H9 (cell line): ENCODE measurements at regions not wholly inside any gene's neighbourhood (a gene's known extent, or its start where the extent isn't known, plus 50 kb on each side); places are given as distances from the start of the nearest gene placed in this dataset.

Experiments
- DNase-seq: peaks from one replicate; pipeline ENCODE4 v3.0.0-alpha.2; 2017
- H2AFZ ChIP-seq: one replicate; pipeline ENCODE4 v1.6.1; 2013; ENCODE audit warnings: mild to moderate bottlenecking, low read length, control low read depth, moderate library complexity
- H2AK5ac ChIP-seq: 2 replicates; pipeline ENCODE4 v1.6.1; 2013; ENCODE audit warnings: low read length, control low read depth, mixed read lengths; ENCODE audit not compliant: insufficient read length
- H2BK120ac ChIP-seq: one replicate; pipeline ENCODE4 v1.6.1; 2013; ENCODE audit warnings: low read depth, mild to moderate bottlenecking, low read length, control low read depth, inconsistent platforms; ENCODE audit not compliant: poor library complexity, severe bottlenecking
- H2BK12ac ChIP-seq: 2 replicates; pipeline ENCODE4 v1.6.1; 2013; ENCODE audit warnings: low read length, control low read depth, mixed read lengths, low read depth; ENCODE audit not compliant: insufficient read length
- H2BK15ac ChIP-seq: 2 replicates; pipeline ENCODE4 v1.6.1; 2013; ENCODE audit warnings: low read depth, low read length, control low read depth
- H2BK20ac ChIP-seq: one replicate; pipeline ENCODE4 v1.6.1; 2013; ENCODE audit warnings: low read depth, mild to moderate bottlenecking, low read length, control low read depth, inconsistent platforms; ENCODE audit not compliant: poor library complexity, severe bottlenecking
- H2BK5ac ChIP-seq: 2 replicates; pipeline ENCODE4 v1.6.1; 2013; ENCODE audit warnings: low read length, control low read depth, mixed read lengths; ENCODE audit not compliant: insufficient read length
- H3K14ac ChIP-seq: 2 replicates; pipeline ENCODE4 v1.6.1; 2013; ENCODE audit warnings: low read length, control low read depth; ENCODE audit not compliant: insufficient read depth
- H3K18ac ChIP-seq: 2 replicates; pipeline ENCODE4 v1.6.1; 2013; ENCODE audit warnings: low read depth, mild to moderate bottlenecking, mixed read lengths, low read length, control low read depth; ENCODE audit not compliant: insufficient read length
- H3K23ac ChIP-seq: 2 replicates; pipeline ENCODE4 v1.6.1; 2013; ENCODE audit warnings: low read length, control low read depth, mixed read lengths, low read depth; ENCODE audit not compliant: insufficient read length
- H3K23me2 ChIP-seq: 2 replicates; pipeline ENCODE4 v1.6.1; 2013; ENCODE audit warnings: low read depth, mild to moderate bottlenecking, mixed read lengths, low read length, control low read depth; ENCODE audit not compliant: insufficient read length, poor library complexity, severe bottlenecking
- H3K27ac ChIP-seq: 2 replicates; pipeline ENCODE4 v1.5.1; 2013; ENCODE audit warnings: low read length, control low read depth, mixed read lengths, low read depth; ENCODE audit not compliant: insufficient read length
- H3K27me3 ChIP-seq: 2 replicates; pipeline ENCODE4 v1.6.1; 2013; ENCODE audit warnings: low read length, control low read depth, inconsistent platforms; ENCODE audit not compliant: insufficient read depth
- H3K4ac ChIP-seq: 2 replicates; pipeline ENCODE4 v1.6.1; 2013; ENCODE audit warnings: low read depth, mild to moderate bottlenecking, control low read depth, inconsistent platforms, low read length, moderate library complexity
- H3K4me1 ChIP-seq: 2 replicates; pipeline ENCODE4 v1.6.1; 2013; ENCODE audit warnings: low read length, control low read depth, inconsistent platforms; ENCODE audit not compliant: insufficient read depth
- H3K4me2 ChIP-seq: 2 replicates; pipeline ENCODE4 v1.6.1; 2013; ENCODE audit warnings: low read length, control low read depth, mixed read lengths; ENCODE audit not compliant: insufficient read length, insufficient read depth
- H3K56ac ChIP-seq: 2 replicates; pipeline ENCODE4 v1.6.1; 2013; ENCODE audit warnings: low read depth, mild to moderate bottlenecking, mixed read lengths, low read length, control low read depth; ENCODE audit not compliant: insufficient read length
- H3K79me1 ChIP-seq: 2 replicates; pipeline ENCODE4 v1.6.1; 2013; ENCODE audit warnings: low read depth, mild to moderate bottlenecking, moderate library complexity, low read length, control low read depth, inconsistent platforms; ENCODE audit not compliant: insufficient read depth, poor library complexity, severe bottlenecking
- H3K79me2 ChIP-seq: 2 replicates; pipeline ENCODE4 v1.6.1; 2013; ENCODE audit warnings: low read length, control low read depth, inconsistent platforms; ENCODE audit not compliant: insufficient read depth
- H3K9ac ChIP-seq: 2 replicates; pipeline ENCODE4 v1.6.1; 2013; ENCODE audit warnings: low read length, control low read depth, mixed read lengths; ENCODE audit not compliant: insufficient read length; ENCODE audit errors: extremely low read depth
- H3K9me3 ChIP-seq: one replicate; pipeline ENCODE4 v1.6.1; 2013; ENCODE audit warnings: low read depth, low read length, inconsistent platforms; ENCODE audit not compliant: control insufficient read depth
- H3T11ph ChIP-seq: one replicate; pipeline ENCODE4 v1.6.1; 2013; ENCODE audit warnings: mild to moderate bottlenecking, low read length, control low read depth, inconsistent platforms
- H4K20me1 ChIP-seq: one replicate; pipeline ENCODE4 v1.6.1; 2013; ENCODE audit not compliant: control insufficient read depth, insufficient read length, insufficient read depth
- H4K5ac ChIP-seq: 2 replicates; pipeline ENCODE4 v1.6.1; 2013; ENCODE audit warnings: low read depth, mild to moderate bottlenecking, mixed read lengths, low read length, control low read depth; ENCODE audit not compliant: insufficient read length
- H4K8ac ChIP-seq: replicated peaks from 2 replicates; pipeline ENCODE4 v1.6.1; 2013; ENCODE audit warnings: low read length, control low read depth, mixed read lengths, low read depth; ENCODE audit not compliant: insufficient read length
- H4K91ac ChIP-seq: 2 replicates; pipeline ENCODE4 v1.6.1; 2013; ENCODE audit warnings: low read depth, mild to moderate bottlenecking, moderate library complexity, mixed read lengths, low read length, control low read depth; ENCODE audit not compliant: insufficient read length
- H3K27ac Mint-ChIP-seq, 3 experiments: 2 replicates in 2 of 3; 3 replicates in 1 of 3; pipeline ENCODE4 v1.8.0; 2020 to 2021; ENCODE audit warnings: mixed read lengths in 3 of 3, mild to moderate bottlenecking in 1 of 3, moderate library complexity in 1 of 3
- H3K27me3 Mint-ChIP-seq: 2 replicates; pipeline ENCODE4 v1.8.0; 2021; ENCODE audit warnings: low read depth, mild to moderate bottlenecking, moderate library complexity, mixed read lengths
- H3K36me3 Mint-ChIP-seq, 3 experiments: 2 replicates in 2 of 3; 3 replicates in 1 of 3; pipeline ENCODE4 v1.8.0; 2020 to 2021; ENCODE audit warnings: low read depth in 3 of 3, mixed read lengths in 3 of 3; ENCODE audit not compliant: insufficient read depth in 1 of 3
- H3K4me1 Mint-ChIP-seq, 2 experiments: 2 replicates each; pipeline ENCODE4 v1.8.0; 2020; ENCODE audit warnings: mixed read lengths in 2 of 2
- H3K4me3 Mint-ChIP-seq, 2 experiments: 2 replicates in 1 of 2; 3 replicates in 1 of 2; pipeline ENCODE4 v1.8.0; 2020 to 2021; ENCODE audit warnings: mild to moderate bottlenecking in 2 of 2, mixed read lengths in 2 of 2, moderate library complexity in 1 of 2
- H3K9me3 Mint-ChIP-seq, 2 experiments: 2 replicates in 1 of 2; 3 replicates in 1 of 2; pipeline ENCODE4 v1.8.0; 2020; ENCODE audit warnings: mild to moderate bottlenecking in 2 of 2, mixed read lengths in 2 of 2, moderate library complexity in 1 of 2
- CTCF ChIP-seq: fragments of 200-600 bp; sonication (generic); conservative IDR thresholded peaks from 3 replicates; pipeline ENCODE4 v1.8.0; 2021; ENCODE audit warnings: antibody characterized with exemption, mild to moderate bottlenecking
- WGBS: extraction: QIAGEN DNeasy Blood & Tissue Kit; methylation state at CpG from one replicate; pipeline ENCODE4 v1.1.7; 2013; ENCODE audit warnings: missing lambda C conversion rate, low lambda C conversion rate, mixed read lengths; ENCODE audit not compliant: insufficient read length; ENCODE audit errors: extremely low coverage; 5-methylcytosine and 5-hydroxymethylcytosine counted together

- no peak overlapping the region for H3K27ac Mint-ChIP-seq
- no peak overlapping the region for H3K56ac ChIP-seq
- H4K20me1 ChIP-seq: no peaks in the 10 kb centered on the region
- no peak overlapping the region for H2AFZ ChIP-seq
- H2BK5ac ChIP-seq: no peak overlapping the region
- no peak overlapping the region for H3K9ac ChIP-seq
- DNase-seq: no peak
- no peak overlapping the region for H3K4ac ChIP-seq
- no peak overlapping the region for H3K23ac ChIP-seq
- H3K18ac ChIP-seq: no peak overlapping the region
- H3K79me2 ChIP-seq: no peaks in the 10 kb centered on the region
- H2BK12ac ChIP-seq: no peak overlapping the region
- no peak overlapping the region for H3K14ac ChIP-seq
- H3K4me1 ChIP-seq: no peaks in the 10 kb centered on the region
- no peaks in the 10 kb centered on the region for H3K36me3 Mint-ChIP-seq
- no peak for TF ChIP-seq CTCF
- no peak overlapping the region for H4K5ac ChIP-seq
- H3K4me1 Mint-ChIP-seq: no peaks in the 10 kb centered on the region
- no peak overlapping the region for H2AK5ac ChIP-seq
- no peak overlapping the region for H3T11ph ChIP-seq
- no peak overlapping the region for H2BK20ac ChIP-seq
- H3K23me2 ChIP-seq: no peaks in the 10 kb centered on the region
- WGBS: no CpG with 5 or more reads among the region's 3 CpGs
- H3K9me3 Mint-ChIP-seq: peaks cover 3 to 4% of the 10 kb centered on the region in 2 experiments; a peak in 2 of 5 replicates
- H3K27ac ChIP-seq: no peak overlapping the region
- H3K79me1 ChIP-seq: no peaks in the 10 kb centered on the region
- no peaks in the 10 kb centered on the region for H3K9me3 ChIP-seq
- no peak overlapping the region for H4K8ac ChIP-seq
- H3K27me3 ChIP-seq: no peaks in the 10 kb centered on the region
- no peak overlapping the region for H4K91ac ChIP-seq
- no peaks in the 10 kb centered on the region for H3K27me3 Mint-ChIP-seq
- no peak overlapping the region for H3K4me2 ChIP-seq
- H3K4me3 Mint-ChIP-seq: no peak overlapping the region
- no peak overlapping the region for H2BK15ac ChIP-seq
- no peak overlapping the region for H2BK120ac ChIP-seq
These were observed 932.7 kb downstream of the FAT4 start for GRCh38 chr4:126247409-126247808.
